Nephron (organoid): ENCODE measurements at regions not wholly inside any gene's neighbourhood (a gene's known extent, or its start where the extent isn't known, plus 50 kb on each side); places are given as distances from the start of the nearest gene placed in this dataset.
"Not testable (repeated sequence)": the region's sequence is repeated elsewhere in the genome, so short reads cannot be mapped to it uniquely, and the experiment has no call there.

ENCODE experiments used
- H3K27ac Mint-ChIP-seq, 3 experiments: 2 replicates each; pipeline ENCODE4 v1.8.0; 2020; ENCODE audit warnings: mixed read lengths in 3 of 3, mild to moderate bottlenecking in 2 of 3, moderate library complexity in 1 of 3
- H3K27me3 Mint-ChIP-seq: 2 replicates; pipeline ENCODE4 v1.8.0; 2021; ENCODE audit warnings: low read depth, mild to moderate bottlenecking, moderate library complexity, mixed read lengths
- H3K36me3 Mint-ChIP-seq: 2 replicates; pipeline ENCODE4 v1.8.0; 2020; ENCODE audit warnings: low read depth, mixed read lengths
- H3K4me1 Mint-ChIP-seq: 2 replicates; pipeline ENCODE4 v1.8.0; 2020; ENCODE audit warnings: mixed read lengths
- H3K4me3 Mint-ChIP-seq, 3 experiments: 2 replicates each; pipeline ENCODE4 v1.8.0; 2020; ENCODE audit warnings: mild to moderate bottlenecking in 3 of 3, mixed read lengths in 3 of 3, moderate library complexity in 2 of 3
- H3K9me3 Mint-ChIP-seq: 2 replicates; pipeline ENCODE4 v1.8.0; 2020; ENCODE audit warnings: mixed read lengths
- CTCF ChIP-seq, 3 experiments: fragments of 200-600 bp; sonication (generic); IDR thresholded peaks; one replicate each; pipeline ENCODE4 v1.5.0; 2021; ENCODE audit warnings: antibody characterized with exemption in 3 of 3; ENCODE audit not compliant: unreplicated experiment in 3 of 3

- Mint-ChIP-seq H3K9me3 (no peaks in the 10 kb centered on the region), H3K4me1 (peaks cover 21% of the 10 kb centered on the region)
These were observed 70.4 kb upstream of the XIST start for GRCh38 chrX:73922856-73923455.

GRCh38 chrX:73916931-73917667, 64.6 kb upstream of the XIST start:
- Mint-ChIP-seq H3K36me3 (no peaks in the 10 kb centered on the region), H3K27ac (peak overlapping the region; percentile 97 to 99 (median 99)), H3K9me3 (no peaks in the 10 kb centered on the region), H3K27me3 (no peaks in the 10 kb centered on the region), H3K4me3 (peak overlapping the region; percentile 38 to 49 (median 46)), H3K4me1 (peaks cover 58% of the 10 kb centered on the region)
- no peak for TF ChIP-seq CTCF (IDR thresholded peaks at IDR 0.05; ENCODE audit: unreplicated experiment in 3 of 3)

More at GRCh38 chrX:73922856-73923455, 70.4 kb upstream of the XIST start:
- no peak for TF ChIP-seq CTCF (IDR thresholded peaks at IDR 0.05; ENCODE audit: unreplicated experiment in 3 of 3)
- Mint-ChIP-seq H3K36me3 (no peaks in the 10 kb centered on the region), H3K4me3 (no peak overlapping the region), H3K27me3 (no peaks in the 10 kb centered on the region), H3K27ac (peak overlapping the region in 2 of 3 experiments; percentile 26 to 41)

- no peak for TF ChIP-seq CTCF (IDR thresholded peaks at IDR 0.05; ENCODE audit: unreplicated experiment in 3 of 3)
- Mint-ChIP-seq H3K4me1 (peaks cover 58% of the 10 kb centered on the region), H3K36me3 (no peaks in the 10 kb centered on the region), H3K4me3 (peak overlapping the region in 2 of 3 experiments; percentile 21 to 46), H3K27ac (peak overlapping the region; percentile 97 to 99 (median 99)), H3K27me3 (no peaks in the 10 kb centered on the region), H3K9me3 (no peaks in the 10 kb centered on the region)
These were observed 64.0 kb upstream of the XIST start for GRCh38 chrX:73916489-73916888.

- H3K9me3 Mint-ChIP-seq, H3K36me3 Mint-ChIP-seq: not testable (repeated sequence)
These were observed 62.3 kb upstream of the XIST start for GRCh38 chrX:73914792-73915191.

GRCh38 chrX:73913580-73913979, 61.1 kb upstream of the XIST start:
- Mint-ChIP-seq H3K4me1 (peaks cover 53% of the 10 kb centered on the region), H3K4me3 (no peak overlapping the region), H3K9me3 (peaks cover 6% of the 10 kb centered on the region), H3K36me3 (no peaks in the 10 kb centered on the region), H3K27ac (peak overlapping the region; percentile 86 to 94 (median 88)), H3K27me3 (no peaks in the 10 kb centered on the region)
- no peak for TF ChIP-seq CTCF (IDR thresholded peaks at IDR 0.05; ENCODE audit: unreplicated experiment in 3 of 3)

More at GRCh38 chrX:73914792-73915191, 62.3 kb upstream of the XIST start:
- not testable (repeated sequence) for H3K27me3 Mint-ChIP-seq
- H3K27ac Mint-ChIP-seq, result peak overlapping the region; percentile 97 to 99 (median 99)
- peak overlapping the region in 2 of 3 experiments; percentile 21 to 26 for H3K4me3 Mint-ChIP-seq
- peaks cover 63% of the 10 kb centered on the region for H3K4me1 Mint-ChIP-seq

- H3K9me3 Mint-ChIP-seq, H3K27ac Mint-ChIP-seq, H3K4me3 Mint-ChIP-seq, H3K27me3 Mint-ChIP-seq, H3K36me3 Mint-ChIP-seq: not testable (repeated sequence)
- peaks cover 36% of the 10 kb centered on the region for H3K4me1 Mint-ChIP-seq
These were observed 59.4 kb upstream of the XIST start for GRCh38 chrX:73911946-73912345.

- H3K4me3 Mint-ChIP-seq, H3K27me3 Mint-ChIP-seq, H3K36me3 Mint-ChIP-seq, H3K27ac Mint-ChIP-seq, H3K4me1 Mint-ChIP-seq: not testable (repeated sequence)
- H3K9me3 Mint-ChIP-seq, result peaks cover 19% of the 10 kb centered on the region
These were observed 53.3 kb upstream of the XIST start for GRCh38 chrX:73905749-73906374.
